T-helper 1 cell treated with Interleukin-12 subunit alpha and Interleukin-12 subunit beta and Interleukin-4 antibody, amounts not matched to agents 30 μg/mL and 1 μg/mL, for 36 hours (primary cell): ENCODE measurements at regions not wholly inside any gene's neighbourhood (a gene's known extent, or its start where the extent isn't known, plus 50 kb on each side); places are given as distances from the start of the nearest gene placed in this dataset.
"Not testable (repeated sequence)": the region's sequence is repeated elsewhere in the genome, so short reads cannot be mapped to it uniquely, and the experiment has no call there.

Experiments used
- H3K27ac Mint-ChIP-seq: one replicate; pipeline ENCODE4 v1.8.0; 2021; ENCODE audit warnings: mild to moderate bottlenecking, mixed read lengths
- H3K27me3 Mint-ChIP-seq: one replicate; pipeline ENCODE4 v1.8.0; 2021; ENCODE audit warnings: low read depth, mixed read lengths
- H3K36me3 Mint-ChIP-seq: one replicate; pipeline ENCODE4 v1.8.0; 2021; ENCODE audit warnings: low read depth, mixed read lengths
- H3K4me1 Mint-ChIP-seq: one replicate; pipeline ENCODE4 v1.8.0; 2021; ENCODE audit warnings: low read depth, mixed read lengths
- H3K4me3 Mint-ChIP-seq: one replicate; pipeline ENCODE4 v1.8.0; 2021; ENCODE audit warnings: mild to moderate bottlenecking, moderate library complexity, mixed read lengths
- H3K9me3 Mint-ChIP-seq: one replicate; pipeline ENCODE4 v1.8.0; 2021; ENCODE audit warnings: mixed read lengths

GRCh38 chr2:176562359-176563078, 293.3 kb downstream of the MTX2 start:
- no peak overlapping the region for H3K27ac Mint-ChIP-seq

GRCh38 chr2:176565641-176566323, 296.5 kb downstream of the MTX2 start:
- peaks cover 32% of the 10 kb centered on the region for H3K27me3 Mint-ChIP-seq
- H3K36me3 Mint-ChIP-seq = no peaks in the 10 kb centered on the region
- H3K9me3 Mint-ChIP-seq = no peaks in the 10 kb centered on the region
- H3K27ac Mint-ChIP-seq = no peak overlapping the region
- H3K4me1 Mint-ChIP-seq = no peaks in the 10 kb centered on the region
- H3K4me3 Mint-ChIP-seq = no peak overlapping the region

More at GRCh38 chr2:176562359-176563078, 293.3 kb downstream of the MTX2 start:
- H3K4me1 Mint-ChIP-seq = no peaks in the 10 kb centered on the region
- no peaks in the 10 kb centered on the region for H3K36me3 Mint-ChIP-seq
- no peak overlapping the region for H3K4me3 Mint-ChIP-seq
- H3K27me3 Mint-ChIP-seq = peaks cover 34% of the 10 kb centered on the region
- no peaks in the 10 kb centered on the region for H3K9me3 Mint-ChIP-seq

- Mint-ChIP-seq H3K4me3 (no peak overlapping the region), H3K4me1 (no peaks in the 10 kb centered on the region), H3K36me3 (no peaks in the 10 kb centered on the region), H3K9me3 (no peaks in the 10 kb centered on the region), H3K27ac (no peak overlapping the region), H3K27me3 (peaks cover 25% of the 10 kb centered on the region)
Observed at GRCh38 chr2:176566496-176566895, 297.3 kb downstream of the MTX2 start.

- no peak overlapping the region for H3K27ac Mint-ChIP-seq
- H3K36me3 Mint-ChIP-seq = no peaks in the 10 kb centered on the region
- H3K4me3 Mint-ChIP-seq = no peak overlapping the region
- H3K27me3 Mint-ChIP-seq = peaks cover 21% of the 10 kb centered on the region
- no peaks in the 10 kb centered on the region for H3K4me1 Mint-ChIP-seq
- H3K9me3 Mint-ChIP-seq = no peaks in the 10 kb centered on the region
Observed at GRCh38 chr2:176566961-176567360, 297.7 kb downstream of the MTX2 start.

GRCh38 chr2:176567361-176567760, 298.1 kb downstream of the MTX2 start:
- H3K27ac Mint-ChIP-seq = no peak overlapping the region
- H3K27me3 Mint-ChIP-seq = peaks cover 21% of the 10 kb centered on the region
- no peaks in the 10 kb centered on the region for H3K36me3 Mint-ChIP-seq
- H3K4me3 Mint-ChIP-seq = no peak overlapping the region
- no peaks in the 10 kb centered on the region for H3K4me1 Mint-ChIP-seq
- H3K9me3 Mint-ChIP-seq = no peaks in the 10 kb centered on the region

GRCh38 chr2:176569574-176569973, 300.3 kb downstream of the MTX2 start:
- peaks cover 24% of the 10 kb centered on the region for H3K27me3 Mint-ChIP-seq
- no peaks in the 10 kb centered on the region for H3K4me1 Mint-ChIP-seq
- H3K9me3 Mint-ChIP-seq = no peaks in the 10 kb centered on the region
- no peak overlapping the region for H3K4me3 Mint-ChIP-seq
- no peaks in the 10 kb centered on the region for H3K36me3 Mint-ChIP-seq
- H3K27ac Mint-ChIP-seq = no peak overlapping the region

- no peaks in the 10 kb centered on the region for H3K4me1 Mint-ChIP-seq
- H3K27ac Mint-ChIP-seq = no peak overlapping the region
- H3K9me3 Mint-ChIP-seq = peaks cover 5% of the 10 kb centered on the region
- no peak overlapping the region for H3K4me3 Mint-ChIP-seq
- H3K27me3 Mint-ChIP-seq = peaks cover 33% of the 10 kb centered on the region
- H3K36me3 Mint-ChIP-seq = no peaks in the 10 kb centered on the region
Observed at GRCh38 chr2:176573612-176574483, 304.6 kb downstream of the MTX2 start.

- Mint-ChIP-seq H3K27me3 (peaks cover 26% of the 10 kb centered on the region), H3K4me3 (no peak overlapping the region), H3K36me3 (no peaks in the 10 kb centered on the region), H3K9me3 (peaks cover 5% of the 10 kb centered on the region), H3K4me1 (no peaks in the 10 kb centered on the region), H3K27ac (no peak overlapping the region)
Observed at GRCh38 chr2:176574484-176575236, 305.4 kb downstream of the MTX2 start.

- Mint-ChIP-seq H3K4me3 (no peak overlapping the region), H3K27ac (no peak overlapping the region), H3K4me1 (no peaks in the 10 kb centered on the region), H3K9me3 (peaks cover 5% of the 10 kb centered on the region), H3K36me3 (no peaks in the 10 kb centered on the region), H3K27me3 (peaks cover 25% of the 10 kb centered on the region)
Observed at GRCh38 chr2:176575237-176575744, 306.0 kb downstream of the MTX2 start.

GRCh38 chr2:176577054-176577453, 307.8 kb downstream of the MTX2 start:
- Mint-ChIP-seq H3K4me1 (no peaks in the 10 kb centered on the region), H3K36me3 (no peaks in the 10 kb centered on the region), H3K27me3 (peaks cover 31% of the 10 kb centered on the region), H3K4me3 (no peak overlapping the region), H3K9me3 (peaks cover 5% of the 10 kb centered on the region), H3K27ac (no peak overlapping the region)

- H3K27me3 Mint-ChIP-seq = peaks cover 33% of the 10 kb centered on the region
- not testable (repeated sequence) for H3K36me3 Mint-ChIP-seq, H3K4me1 Mint-ChIP-seq, H3K27ac Mint-ChIP-seq, H3K9me3 Mint-ChIP-seq, H3K4me3 Mint-ChIP-seq
Observed at GRCh38 chr2:176578292-176578691, 309.1 kb downstream of the MTX2 start.

GRCh38 chr2:176579608-176580007, 310.4 kb downstream of the MTX2 start:
- H3K36me3 Mint-ChIP-seq = peaks cover 1% of the 10 kb centered on the region
- peaks cover 5% of the 10 kb centered on the region for H3K9me3 Mint-ChIP-seq
- peaks cover 28% of the 10 kb centered on the region for H3K27me3 Mint-ChIP-seq
- H3K4me1 Mint-ChIP-seq = peaks cover 6% of the 10 kb centered on the region
- H3K27ac Mint-ChIP-seq = no peak overlapping the region
- no peak overlapping the region for H3K4me3 Mint-ChIP-seq

- Mint-ChIP-seq H3K4me1 (peaks cover 6% of the 10 kb centered on the region), H3K27ac (no peak overlapping the region), H3K27me3 (peaks cover 27% of the 10 kb centered on the region), H3K4me3 (no peak overlapping the region), H3K36me3 (peaks cover 1% of the 10 kb centered on the region), H3K9me3 (peaks cover 5% of the 10 kb centered on the region)
Observed at GRCh38 chr2:176581557-176582165, 312.4 kb downstream of the MTX2 start.
